ENCODE measurements at regions not wholly inside any gene's neighbourhood (a gene's known extent, or its start where the extent isn't known, plus 50 kb on each side); places are given as distances from the start of the nearest gene placed in this dataset.

GRCh38 chr15:29472901-29473445 is 203.4 kb upstream of the NSMCE3 start:
- no peak overlapping the region for H3K4me3 ChIP-seq (ENCODE audit: low read depth, poor library complexity, severe bottlenecking)
- DNase-seq (ENCODE audit: low spot score in 2 of 2), result no peak
- intact Hi-C loops (cut with DNase I; ENCODE audit: low total_unique reads), result no loop called here
- WGBS, 2 donors, result 58 to 72% methylated on average over 4 of the region's 4 CpGs
- TF ChIP-seq POLR2A (IDR thresholded peaks at IDR 0.05) (no peak), CTCF (IDR thresholded peaks at IDR 0.05) (no peak)

GRCh38 chr15:29471757-29472156 is 202.1 kb upstream of the NSMCE3 start:
- WGBS, 2 donors, result 64 to 72% methylated on average over 4 of the region's 4 CpGs
- peak in 1 of 2 donors; percentile 42 for DNase-seq (ENCODE audit: low spot score in 2 of 2)
- H3K4me3 ChIP-seq (ENCODE audit: low read depth, poor library complexity, severe bottlenecking), result no peak overlapping the region
- no peak for TF ChIP-seq CTCF (IDR thresholded peaks at IDR 0.05)
- TF ChIP-seq POLR2A (IDR thresholded peaks at IDR 0.05), result no peak
- intact Hi-C loops (cut with DNase I; ENCODE audit: low total_unique reads), result no loop called here

GRCh38 chr15:29471306-29471705 is 201.7 kb upstream of the NSMCE3 start:
- H3K4me3 ChIP-seq (ENCODE audit: low read depth, poor library complexity, severe bottlenecking), result no peak overlapping the region
- DNase-seq (ENCODE audit: low spot score in 2 of 2), result peak in 1 of 2 donors; percentile 68
- intact Hi-C loops (cut with DNase I; ENCODE audit: low total_unique reads), result no loop called here
- 89 to 90% methylated on average over 13 of the region's 13 CpGs for WGBS, 2 donors
- TF ChIP-seq CTCF (IDR thresholded peaks at IDR 0.05) (no peak), POLR2A (IDR thresholded peaks at IDR 0.05) (no peak)

- WGBS, 2 donors, result 15 to 30% methylated on average over 3 of the region's 3 CpGs
- DNase-seq (ENCODE audit: low spot score in 2 of 2), result no peak
- H3K4me3 ChIP-seq (ENCODE audit: low read depth, poor library complexity, severe bottlenecking), result no peak overlapping the region
- no peak for TF ChIP-seq POLR2A (IDR thresholded peaks at IDR 0.05)
- TF ChIP-seq CTCF (IDR thresholded peaks at IDR 0.05), result no peak
- intact Hi-C loops (cut with DNase I; ENCODE audit: low total_unique reads), result no loop called here
These were observed 201.2 kb upstream of the NSMCE3 start for GRCh38 chr15:29470794-29471193.

- 41 to 65% methylated on average over 14 of the region's 14 CpGs for WGBS, 2 donors
- DNase-seq (ENCODE audit: low spot score in 2 of 2), result peak in 1 of 2 donors; percentile 76
- TF ChIP-seq CTCF (IDR thresholded peaks at IDR 0.05) (no peak), POLR2A (IDR thresholded peaks at IDR 0.05) (no peak)
- intact Hi-C loops (cut with DNase I; ENCODE audit: low total_unique reads), result no loop called here
- no peak overlapping the region for H3K4me3 ChIP-seq (ENCODE audit: low read depth, poor library complexity, severe bottlenecking)
These were observed 200.7 kb upstream of the NSMCE3 start for GRCh38 chr15:29470311-29470710.

GRCh38 chr15:29468899-29469298 is 199.3 kb upstream of the NSMCE3 start:
- WGBS, 2 donors, result 72 to 86% methylated on average over 10 of the region's 10 CpGs
- intact Hi-C loops (cut with DNase I; ENCODE audit: low total_unique reads), result no loop called here
- TF ChIP-seq CTCF (IDR thresholded peaks at IDR 0.05) (no peak), POLR2A (IDR thresholded peaks at IDR 0.05) (no peak)
- no peak overlapping the region for H3K4me3 ChIP-seq (ENCODE audit: low read depth, poor library complexity, severe bottlenecking)
- DNase-seq (ENCODE audit: low spot score in 2 of 2), result no peak
